GM12892 (cell line): ENCODE measurements at regions not wholly inside any gene's neighbourhood (a gene's known extent, or its start where the extent isn't known, plus 50 kb on each side); places are given as distances from the start of the nearest gene placed in this dataset.

Source experiments
- POLR2A ChIP-seq: IDR thresholded peaks from 2 replicates; pipeline ENCODE4 v1.6.1; 2011; ENCODE audit warnings: low read depth, low read length, control low read depth
- POLR2AphosphoS5 ChIP-seq: IDR thresholded peaks from 2 replicates; pipeline ENCODE4 v1.6.1; 2011; ENCODE audit warnings: low read depth, low read length, control low read depth
- TAF1 ChIP-seq: IDR thresholded peaks from 2 replicates; pipeline ENCODE4 v1.6.1; 2011; ENCODE audit warnings: low read depth, mild to moderate bottlenecking, control low read depth, low read length, borderline replicate concordance

DNA sequence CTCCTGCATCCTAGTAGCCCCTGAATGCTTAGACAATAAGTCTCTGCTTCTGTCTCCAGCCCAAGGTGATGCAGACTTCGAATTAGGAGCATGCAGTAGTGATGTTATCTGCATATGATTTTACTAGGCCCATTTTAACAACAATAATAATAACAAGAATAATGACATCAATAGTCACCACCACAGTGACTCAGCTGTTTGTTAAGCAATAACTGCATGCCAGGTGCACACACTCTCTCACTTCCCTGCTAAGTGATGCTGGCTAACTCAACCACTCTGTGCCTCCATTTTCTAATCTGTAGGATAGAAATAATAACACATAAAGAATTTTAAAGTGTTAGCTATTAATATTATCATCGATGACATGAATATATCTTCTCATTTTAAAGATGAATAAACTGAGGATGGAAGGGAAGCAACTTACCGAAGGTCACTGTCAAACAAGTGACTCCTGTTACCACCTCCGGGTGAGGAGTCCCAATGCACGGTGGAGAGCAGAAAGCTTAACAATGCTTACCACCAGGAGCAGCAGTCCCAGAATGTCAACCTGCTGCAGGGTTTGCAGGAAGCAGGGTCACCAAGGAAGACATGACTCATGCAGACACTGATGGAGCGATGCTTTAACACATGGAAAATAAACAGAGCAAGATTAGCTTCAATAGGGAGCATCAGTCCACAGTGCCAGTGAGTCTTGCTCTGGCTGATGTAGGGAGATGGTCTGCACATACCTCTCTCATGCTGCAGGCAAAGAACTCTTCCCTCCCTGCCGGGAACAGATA lies 290.2 kb downstream of the SPATA17 start:
- TF ChIP-seq POLR2A, result no peak
- TF ChIP-seq TAF1, result no peak
- TF ChIP-seq POLR2AphosphoS5, result no peak
